Gastrocnemius medialis (tissue), 4 donors: ENCODE measurements at regions not wholly inside any gene's neighbourhood (a gene's known extent, or its start where the extent isn't known, plus 50 kb on each side); places are given as distances from the start of the nearest gene placed in this dataset.

ENCODE experiments used
- CTCF ChIP-seq, 5 experiments: fragments of 450-650 bp in 3 of 5; fragments of 200-600 bp in 2 of 5; sonication (generic) in 2 of 5; IDR thresholded peaks in 4 of 5; conservative IDR thresholded peaks in 1 of 5; 1 replicate in 4 of 5; 2 replicates in 1 of 5; pipeline ENCODE4 v1.5.1; 2016 to 2019; ENCODE audit warnings: antibody characterized with exemption in 5 of 5, mild to moderate bottlenecking in 3 of 5, moderate library complexity in 3 of 5
- POLR2A ChIP-seq, 2 donors: fragments of 450-650 bp; IDR thresholded peaks; one replicate each; pipeline ENCODE4 v1.6.1; 2017; ENCODE audit warnings: antibody characterized with exemption in 2 of 2, mild to moderate bottlenecking in 2 of 2, moderate library complexity in 2 of 2

GRCh38 chr3:5813521-5813920 is 626.0 kb downstream of the EDEM1 start:
- TF ChIP-seq POLR2A (IDR thresholded peaks at IDR 0.05) (no peak), CTCF (IDR thresholded peaks at IDR 0.05 in 4 of 5, conservative IDR thresholded peaks at IDR 0.05 in 1 of 5) (no peak)
